ENCODE measurements at regions not wholly inside any gene's neighbourhood (a gene's known extent, or its start where the extent isn't known, plus 50 kb on each side); places are given as distances from the start of the nearest gene placed in this dataset.
"Not testable (repeated sequence)": the region's sequence is repeated elsewhere in the genome, so short reads cannot be mapped to it uniquely, and the experiment has no call there.

- DNase-seq (ENCODE audit: low spot score) = no peak
Measured at GRCh38 chr4:38383646-38384121, 280.3 kb upstream of the KLF3 start.

DNA sequence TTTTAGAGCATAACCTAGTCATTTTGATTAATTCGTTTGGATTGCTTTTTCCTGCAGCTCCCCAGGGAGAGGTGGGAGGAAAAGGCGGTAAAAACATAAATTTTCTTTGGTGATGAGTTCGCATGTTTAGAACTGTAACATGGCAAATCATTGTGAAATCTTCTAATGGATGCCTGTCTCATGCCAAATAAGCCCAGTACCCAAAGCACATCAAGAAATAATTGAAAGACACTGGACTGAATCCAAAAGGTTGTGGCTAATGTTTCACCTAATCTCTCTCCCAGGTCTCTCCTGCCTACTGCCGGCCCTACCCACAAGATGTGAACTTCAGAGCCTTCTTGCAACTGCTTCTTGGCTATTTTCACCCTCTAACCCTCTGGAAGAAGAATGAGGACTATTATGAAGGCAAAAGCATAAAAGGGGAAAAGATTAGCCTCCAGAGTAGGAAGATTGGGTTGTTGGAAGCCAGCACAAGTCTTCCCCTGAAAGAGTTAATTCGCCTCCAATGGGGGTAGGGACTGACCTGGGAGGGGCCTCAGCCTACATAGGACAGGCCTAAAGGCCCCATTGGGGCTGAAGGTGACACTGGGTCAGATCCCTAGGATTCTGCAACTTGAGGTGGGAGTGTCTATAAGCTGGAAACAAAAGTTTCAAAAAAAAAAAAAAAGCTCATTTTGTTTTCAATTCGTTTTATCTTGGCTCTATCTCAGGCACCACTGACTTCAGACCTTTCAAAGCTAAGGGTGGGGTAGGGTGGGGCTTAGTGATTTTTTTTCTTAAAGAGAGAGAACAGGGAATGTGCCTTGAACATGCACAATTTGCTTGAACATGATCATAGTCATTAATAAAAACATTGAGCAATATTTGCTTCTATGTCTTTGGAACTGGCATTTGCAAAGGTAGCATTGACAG, 278.6 kb upstream of the KLF3 start:
- DNase-seq (ENCODE audit: low spot score) = no peak

- no peak for DNase-seq (ENCODE audit: low spot score)
Measured at GRCh38 chr4:38386005-38386551, 277.9 kb upstream of the KLF3 start.

DNA sequence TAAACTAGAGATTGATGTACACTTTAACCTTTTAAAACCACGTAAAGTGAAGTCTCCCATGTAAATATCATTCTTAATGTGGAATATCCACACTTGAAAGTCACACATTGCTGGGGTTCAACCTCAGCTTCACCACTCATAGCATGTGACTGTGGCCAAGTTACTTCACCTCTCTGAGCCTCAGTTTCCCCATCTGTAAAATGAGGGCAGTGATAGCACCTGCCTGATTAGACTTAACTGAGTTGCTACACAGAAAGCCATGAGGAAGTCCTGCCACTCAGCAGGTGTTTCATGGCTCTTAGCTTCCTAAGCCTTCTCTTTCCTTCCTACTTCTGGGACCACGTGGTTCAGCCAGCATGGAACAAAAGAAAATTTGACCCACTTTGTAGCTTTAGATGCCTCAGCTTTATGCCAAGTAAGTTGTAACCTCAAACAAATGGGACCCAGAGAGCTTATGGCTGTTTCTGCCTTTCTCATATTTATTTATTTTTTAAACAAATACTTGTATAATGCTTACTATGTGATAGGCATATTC, 277.3 kb upstream of the KLF3 start:
- no peak for DNase-seq (ENCODE audit: low spot score)

DNA sequence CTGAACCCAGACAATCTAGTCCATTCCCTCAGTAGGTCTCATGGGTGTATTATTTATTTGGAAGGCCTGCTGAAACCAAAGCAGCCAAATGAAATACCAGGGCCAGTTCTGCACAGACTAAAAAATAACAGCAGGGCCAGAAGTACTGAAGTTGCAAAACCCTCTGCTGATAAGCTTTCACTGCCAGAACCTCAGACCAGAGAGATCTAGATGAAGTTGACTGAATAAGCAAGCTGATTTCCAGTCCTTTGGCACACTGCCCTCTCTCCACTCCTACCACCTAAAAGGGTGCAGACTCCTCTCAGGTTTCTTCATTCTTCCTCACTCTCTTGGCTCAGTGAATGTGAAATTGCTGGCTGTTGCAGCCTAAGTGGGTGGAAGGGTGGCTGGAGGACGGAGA, 276.7 kb upstream of the KLF3 start:
- peak; percentile 38 for DNase-seq (ENCODE audit: low spot score)

- no peak for DNase-seq (ENCODE audit: low spot score)
Measured at GRCh38 chr4:38387819-38388218, 276.2 kb upstream of the KLF3 start.

- not testable (repeated sequence) for DNase-seq (ENCODE audit: low spot score)
Measured at GRCh38 chr4:38388907-38389306, 275.1 kb upstream of the KLF3 start.

- DNase-seq (ENCODE audit: low spot score) = peak; percentile 48
Measured at GRCh38 chr4:38390969-38391545, 272.9 kb upstream of the KLF3 start.

GRCh38 chr4:38392223-38392855, 271.7 kb upstream of the KLF3 start:
- no peak for DNase-seq (ENCODE audit: low spot score)

GRCh38 chr4:38396091-38396490, 267.9 kb upstream of the KLF3 start:
- no peak for DNase-seq (ENCODE audit: low spot score)

- DNase-seq (ENCODE audit: low spot score) = peak; percentile 52
Measured at GRCh38 chr4:38396845-38397547, 267.0 kb upstream of the KLF3 start.

GRCh38 chr4:38400946-38401345, 263.1 kb upstream of the KLF3 start:
- DNase-seq (ENCODE audit: low spot score) = no peak

DNA sequence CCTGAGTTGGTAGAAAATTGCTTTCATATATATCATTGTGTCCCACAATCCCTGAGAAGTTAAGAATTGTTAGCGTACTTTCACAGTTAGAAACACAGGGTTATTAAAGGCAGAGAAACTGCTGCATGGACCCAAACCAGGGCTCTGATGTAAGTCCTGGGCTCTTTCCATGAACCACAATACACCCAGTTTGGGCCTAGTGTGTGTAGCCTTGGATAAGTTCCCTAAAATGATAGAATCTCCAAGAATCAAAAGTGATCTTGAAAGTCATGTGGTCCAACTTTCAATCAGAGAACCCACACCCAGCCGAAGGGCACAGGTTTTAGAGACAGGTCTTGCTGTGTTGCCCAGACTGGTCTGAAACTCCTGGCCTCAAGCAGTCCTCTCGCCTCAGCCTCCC, 257.8 kb upstream of the KLF3 start:
- DNase-seq (ENCODE audit: low spot score) = no peak

- DNase-seq (ENCODE audit: low spot score) = no peak
Measured at GRCh38 chr4:38409852-38410251, 254.1 kb upstream of the KLF3 start.

GRCh38 chr4:38411092-38411491, 252.9 kb upstream of the KLF3 start:
- no peak for DNase-seq (ENCODE audit: low spot score)

DNA sequence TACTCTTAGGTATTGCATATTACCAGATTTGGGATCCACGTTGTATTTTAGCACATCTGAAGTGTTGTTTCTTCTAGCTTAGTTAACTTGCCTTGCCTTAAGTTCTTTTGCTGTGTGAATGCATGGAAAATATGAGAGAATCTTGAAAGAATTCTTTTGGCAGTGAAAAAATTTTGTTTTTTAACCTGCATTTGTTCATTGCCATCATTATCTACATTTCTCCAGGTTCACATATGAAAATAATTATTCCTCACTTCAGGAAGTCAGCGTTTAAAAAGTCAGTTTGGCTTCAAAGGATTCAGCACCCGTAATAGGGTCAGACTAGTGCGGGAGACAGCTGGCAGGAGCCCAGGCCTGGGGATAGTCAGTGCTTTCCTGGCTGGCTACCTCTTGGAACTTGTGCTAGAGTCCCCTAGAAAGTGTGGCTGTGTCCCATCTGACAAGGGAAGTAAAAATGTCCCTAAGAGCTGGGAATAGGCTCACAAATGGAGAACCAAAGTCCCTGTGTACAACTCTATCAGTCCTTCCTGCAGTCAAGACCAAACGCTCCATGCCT, 251.9 kb upstream of the KLF3 start:
- no peak for DNase-seq (ENCODE audit: low spot score)

DNA sequence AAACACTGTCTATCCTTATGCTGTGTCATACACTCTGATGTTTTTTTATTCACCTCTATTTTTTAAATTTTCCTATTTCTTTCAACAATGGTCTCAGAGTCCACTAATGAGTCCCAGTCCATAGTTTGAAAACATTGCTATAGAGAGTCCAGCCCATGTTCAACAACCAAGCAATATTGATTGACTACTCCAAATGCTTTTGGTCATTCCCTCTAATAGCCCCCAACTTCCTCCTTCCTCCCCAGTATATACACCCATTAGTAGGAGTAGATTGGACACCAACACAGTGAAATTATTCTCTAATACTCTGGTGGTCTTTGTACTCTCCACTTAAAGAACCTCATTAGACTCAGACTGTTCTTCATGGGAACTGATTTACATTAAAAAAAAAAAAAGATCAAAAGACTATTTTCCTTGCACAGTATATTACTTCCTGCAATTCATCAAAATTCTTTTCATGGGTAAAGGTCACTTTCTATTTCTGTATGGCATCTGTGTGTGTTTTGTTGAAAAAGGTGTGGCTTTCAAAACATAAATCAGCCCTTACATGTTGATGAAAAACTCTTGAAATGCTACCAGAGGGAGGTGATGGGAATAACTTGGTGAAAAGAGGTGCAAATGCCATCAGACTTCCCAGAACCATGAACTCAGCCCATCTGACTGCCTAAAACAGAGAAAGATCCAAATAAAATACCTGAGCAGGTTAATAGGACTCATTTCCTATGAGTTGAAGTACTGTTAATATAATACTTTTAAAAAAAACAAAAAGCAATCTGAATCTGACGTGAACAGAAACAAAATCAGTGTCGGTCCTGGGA, 250.3 kb upstream of the KLF3 start:
- no peak for DNase-seq (ENCODE audit: low spot score)

DNA sequence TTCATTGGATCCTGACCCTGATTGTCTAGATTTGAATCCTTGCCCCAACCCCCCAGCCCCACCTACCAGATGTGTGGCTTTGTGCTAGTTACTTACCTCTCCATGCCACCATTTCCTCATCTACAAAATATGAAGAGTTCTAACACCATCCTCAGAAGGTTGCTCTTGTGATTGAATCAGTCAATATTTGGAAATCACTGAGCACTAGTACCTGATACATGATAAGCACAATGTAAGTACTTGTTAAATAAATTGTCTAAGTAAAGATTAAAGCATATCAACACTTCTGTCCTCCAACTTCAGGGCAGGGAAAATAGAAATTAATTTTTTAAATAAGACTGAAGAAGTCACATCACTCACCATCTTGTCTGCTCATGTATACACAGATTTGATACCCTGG, 249.6 kb upstream of the KLF3 start:
- DNase-seq (ENCODE audit: low spot score) = no peak

GRCh38 chr4:38415682-38416081, 248.3 kb upstream of the KLF3 start:
- no peak for DNase-seq (ENCODE audit: low spot score)

GRCh38 chr4:38416450-38417014, 247.5 kb upstream of the KLF3 start:
- no peak for DNase-seq (ENCODE audit: low spot score)

All from hematopoietic multipotent progenitor cell treated with erythropoietin and hydrocortisone succinate and interleukin-3 and kit ligand, for 15 days (in vitro differentiated cells).